Keratinocyte (primary cell): ENCODE measurements at regions not wholly inside any gene's neighbourhood (a gene's known extent, or its start where the extent isn't known, plus 50 kb on each side); places are given as distances from the start of the nearest gene placed in this dataset.

Experiments
- DNase-seq: peaks from one replicate; pipeline ENCODE4 v3.0.0-alpha.2; 2011; ENCODE audit warnings: low read depth, missing footprints, low spot score
- FAIRE-seq: peaks from 2 replicates; lab custom pipeline; 2011; peaks lifted over from hg19 to GRCh38; lab: Jason Lieb, UNC
- H2AFZ ChIP-seq: 2 replicates; pipeline ENCODE4 v1.6.0; 2012; ENCODE audit warnings: low read length, control low read depth, inconsistent platforms; ENCODE audit not compliant: control insufficient read depth
- H3K27ac ChIP-seq: 2 replicates; pipeline ENCODE4 v1.5.1; 2011; ENCODE audit warnings: low read length; ENCODE audit not compliant: control insufficient read depth, insufficient read depth
- H3K27me3 ChIP-seq: 3 replicates; pipeline ENCODE4 v1.6.0; 2011; ENCODE audit warnings: low read length; ENCODE audit not compliant: control insufficient read depth, insufficient read depth; ENCODE audit errors: extremely low read depth
- H3K36me3 ChIP-seq, 2 experiments: 2 replicates in 1 of 2; 3 replicates in 1 of 2; pipeline ENCODE4 v1.5.1; 2011; ENCODE audit warnings: low read length in 2 of 2, mild to moderate bottlenecking in 1 of 2; ENCODE audit not compliant: control insufficient read depth in 2 of 2, insufficient read depth in 2 of 2; ENCODE audit errors: extremely low read depth in 1 of 2
- H3K4me1 ChIP-seq: 3 replicates; pipeline ENCODE4 v1.5.1; 2011; ENCODE audit warnings: low read length; ENCODE audit not compliant: control insufficient read depth, insufficient read depth; ENCODE audit errors: extremely low read depth
- H3K4me2 ChIP-seq: 3 replicates; pipeline ENCODE4 v1.6.0; 2011; ENCODE audit warnings: low read depth, low read length; ENCODE audit not compliant: control insufficient read depth, insufficient read depth; ENCODE audit errors: extremely low read depth
- H3K4me3 ChIP-seq, 3 experiments: fragments of 200-600 bp in 1 of 3; sonication (generic) in 1 of 3; 2 replicates in 2 of 3; 3 replicates in 1 of 3; pipeline ENCODE4 v1.5.1; 2011 to 2016; ENCODE audit warnings: low read length in 3 of 3, mild to moderate bottlenecking in 3 of 3, control low read depth in 2 of 3, inconsistent platforms in 1 of 3, low read depth in 1 of 3, mixed read lengths in 1 of 3, mixed run types in 1 of 3, moderate library complexity in 1 of 3; ENCODE audit not compliant: control insufficient read depth in 2 of 3, insufficient read depth in 2 of 3; ENCODE audit errors: extremely low read depth in 1 of 3
- H3K79me2 ChIP-seq: 2 replicates; pipeline ENCODE4 v1.6.0; 2012; ENCODE audit warnings: low read length; ENCODE audit not compliant: control insufficient read depth, insufficient read depth
- H3K9ac ChIP-seq: 3 replicates; pipeline ENCODE4 v1.6.0; 2011; ENCODE audit warnings: low read length; ENCODE audit not compliant: control insufficient read depth, insufficient read depth; ENCODE audit errors: extremely low read depth
- H3K9me1 ChIP-seq: 3 replicates; pipeline ENCODE4 v1.6.0; 2011; ENCODE audit warnings: low read length; ENCODE audit not compliant: control insufficient read depth, insufficient read depth; ENCODE audit errors: extremely low read depth
- H3K9me3 ChIP-seq: 2 replicates; pipeline ENCODE4 v1.5.1; 2012; ENCODE audit warnings: low read depth, low read length; ENCODE audit not compliant: control insufficient read depth
- H4K20me1 ChIP-seq: 3 replicates; pipeline ENCODE4 v1.6.0; 2011; ENCODE audit warnings: low read length; ENCODE audit not compliant: control insufficient read depth, insufficient read depth; ENCODE audit errors: extremely low read depth
- CTCF ChIP-seq, 3 experiments: IDR thresholded peaks in 1 of 3; conservative IDR thresholded peaks in 1 of 3; optimal IDR thresholded peaks in 1 of 3; 2 replicates in 2 of 3; 3 replicates in 1 of 3; pipeline versions ENCODE3 to v1.5.1; 2011; ENCODE audit warnings: low read length in 3 of 3, mild to moderate bottlenecking in 3 of 3, moderate library complexity in 2 of 3, control low read depth in 1 of 3, inconsistent platforms in 1 of 3; ENCODE audit not compliant: insufficient read depth in 2 of 3; ENCODE audit errors: extremely low read depth in 1 of 3
- EZH2 ChIP-seq: IDR thresholded peaks from one replicate; pipeline ENCODE4 v1.6.1; 2012; ENCODE audit warnings: inconsistent platforms, mild to moderate bottlenecking, low read length, moderate library complexity
- dilution Hi-C: fragments of 300-500 bp; cut with MboI; formaldehyde crosslinking; loops from one replicate; pipeline ENCODE4 v1.7.0; 2020; ENCODE audit warnings: low sequenced_read_pairs; ENCODE audit not compliant: extremely low pct_ligation_motif_present

GRCh38 chr3:127488141-127488672, 102.3 kb downstream of the TPRA1 start:
- no peaks in the 10 kb centered on the region for H3K9me1 ChIP-seq
- H4K20me1 ChIP-seq: no peaks in the 10 kb centered on the region
- no peak overlapping the region for H3K9ac ChIP-seq
- H3K36me3 ChIP-seq: no peaks in the 10 kb centered on the region
- H2AFZ ChIP-seq: no peak overlapping the region
- H3K4me2 ChIP-seq: no peak overlapping the region
- TF ChIP-seq EZH2 (no peak), CTCF (optimal IDR thresholded peaks at IDR 0.05 in 1 of 3, IDR thresholded peaks at IDR 0.05 in 1 of 3, conservative IDR thresholded peaks at IDR 0.05 in 1 of 3; ENCODE audit: extremely low read depth in 1 of 3, insufficient read depth in 2 of 3, low read length in 3 of 3) (no peak)
- H3K79me2 ChIP-seq: no peaks in the 10 kb centered on the region
- FAIRE-seq (no peak), DNase-seq (no peak)
- no peaks in the 10 kb centered on the region for H3K9me3 ChIP-seq
- H3K4me3 ChIP-seq: no peak overlapping the region
- no peaks in the 10 kb centered on the region for H3K4me1 ChIP-seq
- H3K27me3 ChIP-seq: peaks cover 7% of the 10 kb centered on the region
- dilution Hi-C loops: no loop called here
- no peak overlapping the region for H3K27ac ChIP-seq

GRCh38 chr3:127487196-127487595, 103.3 kb downstream of the TPRA1 start:
- DNase-seq: no peak
- no peak for FAIRE-seq
- Histone ChIP-seq H2AFZ (no peak overlapping the region), H3K27me3 (peaks cover 3% of the 10 kb centered on the region), H3K9ac (no peak overlapping the region), H3K4me3 (no peak overlapping the region), H3K4me2 (no peak overlapping the region), H3K9me3 (no peaks in the 10 kb centered on the region), H3K9me1 (no peaks in the 10 kb centered on the region), H4K20me1 (no peaks in the 10 kb centered on the region), H3K79me2 (no peaks in the 10 kb centered on the region), H3K4me1 (no peaks in the 10 kb centered on the region), H3K36me3 (no peaks in the 10 kb centered on the region), H3K27ac (no peak overlapping the region)
- TF ChIP-seq EZH2 (no peak), CTCF (optimal IDR thresholded peaks at IDR 0.05 in 1 of 3, IDR thresholded peaks at IDR 0.05 in 1 of 3, conservative IDR thresholded peaks at IDR 0.05 in 1 of 3; ENCODE audit: extremely low read depth in 1 of 3, insufficient read depth in 2 of 3, low read length in 3 of 3) (no peak)
- dilution Hi-C loops: no loop called here
